Caki2 (cell line): ENCODE measurements at regions not wholly inside any gene's neighbourhood (a gene's known extent, or its start where the extent isn't known, plus 50 kb on each side); places are given as distances from the start of the nearest gene placed in this dataset.

ENCODE experiments used
- DNase-seq: peaks from one replicate; pipeline ENCODE4 v3.0.0-alpha.2; 2015; ENCODE audit warnings: low read depth
- in situ Hi-C: cut with HindIII; loops from 2 replicates; pipeline ENCODE4 v1.10.0; 2016; ENCODE audit warnings: low sequenced_read_pairs, low pct_unique_long_range_greater_than_20kb, mixed read lengths

DNA sequence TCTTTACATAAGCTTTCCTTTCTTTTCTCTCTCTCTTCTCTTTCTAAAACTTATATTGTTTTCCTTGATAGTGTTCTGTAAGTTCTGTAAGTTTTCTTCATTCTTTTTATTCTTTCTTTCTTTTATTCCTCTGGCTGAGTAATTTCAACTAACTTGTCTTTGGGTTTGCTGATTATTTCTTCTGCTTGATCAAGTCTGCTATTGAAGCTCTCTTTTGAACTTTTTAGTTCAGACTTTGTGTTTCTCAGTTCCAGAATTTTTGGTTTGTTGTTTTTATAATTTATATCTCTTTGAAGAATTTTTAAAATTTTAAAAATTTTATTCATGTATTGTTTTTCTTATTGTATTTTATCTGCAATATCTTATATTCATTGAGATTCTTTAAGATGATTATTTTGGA is 795.8 kb upstream of the SALL3 start:
- no peak for DNase-seq
- in situ Hi-C loops = no loop called here

DNA sequence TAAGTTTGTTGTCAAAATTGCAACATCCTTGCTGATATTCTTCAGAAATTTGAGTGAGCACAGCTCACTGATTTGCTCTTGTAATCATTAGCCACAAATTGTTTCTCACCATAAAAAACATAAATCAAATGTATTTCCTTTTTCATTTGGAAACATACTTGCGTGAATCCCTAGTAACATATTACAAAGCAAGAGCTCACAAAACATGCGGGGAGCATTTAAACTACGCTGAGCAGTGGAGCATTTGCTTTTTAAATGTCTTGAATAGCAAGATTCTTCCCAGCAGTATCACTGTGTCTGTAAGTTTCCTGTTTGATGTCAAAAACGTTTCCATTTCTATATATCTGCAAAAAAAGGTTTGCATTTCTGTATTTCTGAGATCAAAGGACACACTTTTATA is 788.3 kb upstream of the SALL3 start:
- in situ Hi-C loops = no loop called here
- DNase-seq = no peak

DNA sequence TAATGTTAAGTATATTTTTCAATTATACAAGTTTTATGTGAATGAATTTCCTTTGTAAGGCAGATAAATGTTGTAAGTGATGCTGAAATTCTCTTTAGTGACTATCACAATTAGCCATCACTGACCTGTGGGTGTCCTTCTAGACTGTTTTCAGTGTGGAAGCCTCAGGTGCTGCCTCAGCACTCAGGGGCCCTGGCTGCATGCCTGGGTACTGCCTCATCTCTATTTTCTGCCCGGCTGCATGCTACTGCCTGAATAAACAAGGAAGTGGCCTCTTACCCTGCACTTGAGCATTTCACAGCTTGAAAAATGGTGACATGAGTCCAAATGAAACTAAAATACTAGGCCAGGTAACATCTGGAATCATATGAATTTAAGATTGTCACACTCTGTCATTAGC is 787.6 kb upstream of the SALL3 start:
- in situ Hi-C loops = no loop called here
- peak; percentile 19 for DNase-seq

DNA sequence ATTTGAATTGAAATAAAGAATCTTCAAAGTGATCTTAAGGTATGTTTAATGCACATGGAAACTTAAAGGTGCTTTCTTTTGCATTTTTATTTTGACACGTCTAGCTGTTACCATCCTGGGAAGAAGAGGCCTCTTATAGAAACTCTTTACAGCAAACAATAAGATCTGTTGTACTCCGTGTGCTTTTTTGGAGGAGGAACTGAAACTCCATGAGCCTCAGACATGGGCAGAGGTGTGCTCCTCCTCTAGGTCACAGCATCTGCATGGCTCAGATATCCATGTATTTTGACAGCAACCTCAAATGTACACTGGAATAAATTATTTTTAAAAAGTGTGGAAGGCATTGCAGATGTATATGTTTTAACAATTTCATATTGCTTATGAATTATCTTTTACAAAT is 783.3 kb upstream of the SALL3 start:
- no peak for DNase-seq
- in situ Hi-C loops = no loop called here

DNA sequence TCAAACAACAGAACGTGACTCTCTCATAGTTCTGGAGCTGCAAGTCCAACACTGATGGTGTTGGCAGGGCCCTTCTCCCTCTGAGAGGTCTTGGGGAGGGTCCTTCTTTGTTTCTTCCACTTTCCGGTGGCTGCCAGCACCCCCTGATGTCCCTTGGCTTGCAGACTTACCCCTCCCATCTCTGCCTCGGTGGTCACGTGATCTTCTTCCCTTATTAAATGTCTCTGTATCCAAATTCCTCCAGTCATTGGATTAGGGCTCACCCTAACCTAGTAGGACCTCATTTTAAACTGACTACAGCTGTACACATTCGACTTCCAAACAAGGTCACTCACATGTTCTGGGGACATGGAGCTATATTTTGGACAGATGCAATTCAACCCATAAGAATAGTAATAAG is 780.6 kb upstream of the SALL3 start:
- in situ Hi-C loops = no loop called here
- no peak for DNase-seq

DNA sequence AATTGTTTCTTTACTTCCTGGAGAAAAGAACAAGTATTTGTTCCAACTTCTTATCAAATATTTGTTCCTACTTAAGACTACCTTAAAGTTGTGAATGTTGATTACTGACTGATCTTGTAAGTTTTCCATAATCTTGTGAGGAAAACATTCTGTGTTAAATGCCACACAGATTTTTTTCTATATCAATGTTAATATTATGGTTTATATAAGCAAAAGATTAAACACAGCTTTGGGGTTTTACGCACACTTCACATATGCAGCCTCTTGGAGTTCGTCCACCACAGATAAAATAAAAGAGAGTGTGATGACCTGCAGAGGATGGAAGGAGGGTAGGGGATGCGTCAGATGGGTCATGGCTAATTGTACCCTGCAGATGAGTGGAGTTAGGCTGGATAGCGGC is 780.0 kb upstream of the SALL3 start:
- in situ Hi-C loops = no loop called here
- no peak for DNase-seq

DNA sequence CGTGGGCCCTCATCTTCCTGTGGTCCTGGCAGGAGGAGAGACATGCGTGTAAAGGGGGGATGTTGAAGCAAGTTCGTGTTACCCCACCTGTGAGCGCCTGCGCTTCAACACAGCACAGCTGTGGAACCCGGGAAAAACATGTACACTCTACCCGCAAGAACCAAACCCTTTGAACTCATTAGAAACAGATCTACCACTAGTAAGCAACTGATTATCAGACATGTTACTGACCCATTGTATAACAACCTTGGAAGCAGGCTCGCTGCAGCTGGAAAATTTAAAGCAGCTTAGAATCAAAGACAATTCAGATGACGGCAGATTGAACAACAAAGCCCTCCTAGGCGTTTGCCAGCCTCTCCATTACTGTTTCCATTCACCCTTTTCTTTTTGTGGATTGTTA is 771.7 kb upstream of the SALL3 start:
- in situ Hi-C loops = no loop called here
- DNase-seq = no peak

DNA sequence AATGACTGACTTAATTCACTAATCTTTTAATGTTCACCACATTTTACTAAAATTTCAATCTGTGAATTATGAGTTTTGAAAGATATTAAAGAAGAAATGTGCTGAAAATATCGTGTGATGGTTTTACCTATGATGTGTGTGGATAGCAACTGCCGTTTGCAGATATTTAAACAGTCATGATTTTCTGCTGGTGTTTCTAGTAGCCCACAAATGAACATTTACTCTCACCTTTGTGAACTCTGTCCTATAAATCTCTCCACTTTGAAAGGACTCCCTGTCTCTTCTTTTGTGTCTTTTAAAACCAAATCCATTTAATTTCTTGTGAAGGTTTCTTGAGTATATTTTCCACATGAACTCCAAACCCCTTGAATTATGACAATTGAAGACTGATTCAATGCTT is 771.2 kb upstream of the SALL3 start:
- in situ Hi-C loops = no loop called here
- DNase-seq = no peak

DNA sequence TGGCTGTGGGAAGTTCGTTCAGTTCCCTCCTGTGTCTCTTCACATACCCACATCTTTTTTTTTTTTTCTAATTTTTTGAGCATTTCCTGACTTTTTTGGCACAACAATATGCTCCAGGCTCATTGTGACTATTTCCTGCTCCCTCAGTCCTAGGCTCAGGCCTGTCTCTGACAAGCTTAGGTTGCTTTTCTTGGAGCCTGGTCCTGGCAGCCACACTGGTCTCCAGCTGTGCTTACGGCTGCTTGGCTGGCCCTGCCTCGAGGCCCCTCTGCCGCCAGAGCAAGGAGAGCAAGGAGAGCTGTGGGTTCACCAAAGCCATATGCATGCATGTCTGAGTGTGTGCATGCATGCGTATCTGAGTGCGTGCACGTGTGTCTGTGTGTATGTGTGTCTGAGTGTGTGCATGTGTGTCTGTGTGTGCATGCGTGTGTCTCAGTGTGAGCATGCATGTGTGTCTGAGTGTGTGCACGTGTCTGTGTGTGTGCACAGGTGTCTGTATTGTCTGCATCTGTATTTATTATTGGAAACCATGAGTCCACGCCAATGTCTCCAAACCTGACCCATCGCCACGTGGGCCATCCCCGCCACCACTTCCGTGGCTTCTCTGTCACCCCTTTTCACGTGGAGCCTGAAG is 766.1 kb upstream of the SALL3 start:
- no peak for DNase-seq
- in situ Hi-C loops = no loop called here

DNA sequence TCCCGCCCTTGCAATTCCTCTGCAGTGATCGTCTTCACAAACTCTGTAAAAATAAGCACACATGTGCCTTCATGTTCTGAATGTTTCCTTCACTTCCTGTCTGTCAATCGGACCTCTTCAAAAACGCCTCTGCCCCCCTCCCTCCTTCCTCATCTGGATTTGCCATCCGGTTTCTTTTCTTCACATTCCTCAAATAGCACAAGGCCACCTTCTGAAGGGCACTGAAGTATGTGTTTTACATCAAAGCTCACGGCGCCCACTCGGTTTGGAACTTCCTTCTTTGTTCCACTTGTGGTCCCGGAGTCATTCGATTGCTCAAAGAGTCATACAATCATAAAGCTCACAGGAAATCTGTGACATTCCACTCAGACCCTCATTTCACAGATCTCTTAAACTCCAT is 758.1 kb upstream of the SALL3 start:
- no peak for DNase-seq
- in situ Hi-C loops = no loop called here

DNA sequence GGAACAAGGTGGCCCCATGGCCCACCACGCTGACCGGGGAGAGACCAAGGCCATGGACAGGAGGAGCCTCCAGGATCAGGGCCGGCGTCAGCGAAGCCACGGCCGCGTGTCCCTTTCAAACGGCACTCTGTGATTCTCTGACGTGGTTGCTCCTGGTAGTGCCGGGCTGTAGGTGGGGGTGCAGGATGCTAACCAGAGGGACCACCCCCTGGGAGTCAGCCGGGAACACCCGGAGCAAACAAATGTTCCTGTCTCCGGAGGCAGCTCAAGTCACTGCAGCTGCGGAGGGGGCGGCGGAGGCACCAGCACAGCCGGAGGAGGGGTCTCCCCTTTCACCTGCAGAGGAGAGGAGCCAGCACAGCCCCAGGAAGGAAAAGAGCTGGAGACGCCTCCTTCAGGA is 750.6 kb upstream of the SALL3 start:
- no peak for DNase-seq
- in situ Hi-C loops = no loop called here

DNA sequence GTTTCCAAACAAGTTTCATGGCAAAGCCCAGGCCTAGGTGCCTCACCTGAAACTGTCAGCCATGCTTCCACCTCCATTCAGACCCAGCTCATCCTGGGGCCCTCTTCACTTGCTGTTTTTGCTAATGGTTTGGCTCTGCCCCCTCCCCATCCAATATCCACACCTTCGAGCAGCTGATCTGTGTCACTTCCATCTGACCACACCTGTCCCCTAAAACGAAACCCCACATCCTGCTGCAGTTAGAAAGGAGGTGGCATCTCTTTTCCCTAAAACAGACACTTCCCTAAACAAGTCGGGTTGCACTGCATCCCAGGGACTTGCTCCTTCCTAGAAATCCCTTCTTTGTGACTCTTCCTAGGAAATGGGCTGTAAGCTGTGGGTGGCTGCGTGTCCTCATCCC is 748.7 kb upstream of the SALL3 start:
- DNase-seq = no peak
- in situ Hi-C loops = no loop called here

DNA sequence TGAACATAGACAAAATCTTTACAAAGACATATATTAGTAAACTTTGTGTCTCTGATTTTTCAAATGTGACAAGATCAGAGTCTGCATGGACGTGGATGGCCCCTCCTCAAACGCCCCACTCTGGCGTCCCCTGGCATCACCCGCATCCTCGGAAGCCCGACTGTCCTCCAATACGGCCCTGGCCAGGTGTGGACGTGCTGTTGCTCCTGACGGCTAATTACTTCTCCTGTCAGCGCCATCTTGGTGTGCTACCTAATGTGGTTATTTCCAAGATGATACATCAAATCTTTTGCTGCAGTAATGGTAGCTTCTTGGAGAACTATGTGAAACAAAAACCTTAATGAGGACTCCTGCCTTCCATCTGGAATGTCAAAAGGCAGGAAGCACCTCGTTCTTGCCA is 747.4 kb upstream of the SALL3 start:
- in situ Hi-C loops = no loop called here
- no peak for DNase-seq

DNA sequence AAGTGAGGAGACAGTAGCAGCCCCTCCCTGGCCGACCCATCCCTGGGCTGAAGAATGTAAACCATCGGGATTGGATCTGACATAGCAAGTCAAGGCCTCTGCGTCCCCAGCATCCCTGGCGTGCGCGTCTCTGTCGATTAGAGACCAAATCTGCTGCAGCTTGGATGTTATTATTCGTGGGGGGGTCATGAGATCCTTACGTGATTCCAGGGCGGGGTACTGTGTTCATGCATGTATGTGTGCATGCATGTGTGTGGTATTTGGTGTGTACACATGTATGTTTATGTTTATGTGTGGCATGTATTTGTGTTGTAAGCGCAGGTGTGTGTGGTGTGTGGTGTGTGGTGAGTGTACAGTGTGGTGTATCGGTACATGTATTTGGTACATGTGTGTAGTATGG is 741.8 kb upstream of the SALL3 start:
- in situ Hi-C loops = no loop called here
- no peak for DNase-seq

DNA sequence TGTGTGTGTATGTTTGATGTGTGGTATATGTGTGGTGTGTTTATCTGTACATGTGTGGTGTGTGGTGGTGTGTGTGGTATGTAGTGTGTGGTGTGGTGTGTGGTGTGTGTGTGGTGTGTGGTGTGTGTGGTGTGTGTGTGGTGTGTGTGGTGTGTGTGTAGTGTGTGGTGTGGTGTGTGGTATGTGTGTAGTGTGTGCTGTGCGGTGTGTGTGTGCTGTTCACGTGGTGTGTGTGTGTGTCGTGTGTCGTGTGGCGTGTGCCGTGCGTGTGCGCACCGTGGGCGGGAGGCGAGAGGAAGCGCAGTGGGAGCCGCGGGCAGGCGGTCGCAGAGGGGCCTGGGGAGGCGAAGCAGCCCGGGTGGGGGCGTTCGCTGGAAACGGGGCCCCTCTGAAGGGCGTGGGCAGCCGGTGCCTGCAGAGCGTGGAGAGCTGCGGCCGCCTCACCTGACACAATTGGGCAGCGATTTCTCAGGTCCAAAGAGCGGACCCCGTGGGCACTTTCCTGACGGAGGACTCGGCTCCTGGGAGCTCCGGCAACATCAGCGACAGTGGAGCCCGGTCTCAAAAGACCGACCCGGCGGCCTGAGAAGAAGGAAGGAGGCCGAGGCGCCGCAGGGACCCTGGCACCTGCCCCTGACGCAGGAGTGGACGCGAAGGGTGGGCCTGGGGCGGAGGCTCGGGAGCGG is 741.1 kb upstream of the SALL3 start:
- no peak for DNase-seq
- in situ Hi-C loops = no loop called here

DNA sequence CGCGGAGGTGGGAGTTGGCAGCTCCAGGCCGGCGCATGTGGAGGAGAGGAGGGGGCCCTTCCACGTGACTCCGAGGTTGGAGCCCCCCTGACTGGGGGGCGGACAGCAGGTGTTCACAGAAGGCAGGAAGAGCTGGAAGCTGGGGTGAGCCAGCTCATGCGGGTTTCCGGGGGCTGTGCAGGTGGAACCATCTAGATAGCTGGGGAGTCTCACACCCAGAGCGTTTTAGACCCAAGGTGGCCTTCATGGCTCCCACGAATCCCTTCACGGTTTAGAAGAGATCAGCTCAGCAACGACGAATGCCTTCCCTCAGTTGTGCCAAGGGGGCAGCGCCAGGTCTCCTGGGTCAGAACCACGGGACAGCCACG is 740.5 kb upstream of the SALL3 start:
- in situ Hi-C loops = no loop called here
- DNase-seq = no peak

DNA sequence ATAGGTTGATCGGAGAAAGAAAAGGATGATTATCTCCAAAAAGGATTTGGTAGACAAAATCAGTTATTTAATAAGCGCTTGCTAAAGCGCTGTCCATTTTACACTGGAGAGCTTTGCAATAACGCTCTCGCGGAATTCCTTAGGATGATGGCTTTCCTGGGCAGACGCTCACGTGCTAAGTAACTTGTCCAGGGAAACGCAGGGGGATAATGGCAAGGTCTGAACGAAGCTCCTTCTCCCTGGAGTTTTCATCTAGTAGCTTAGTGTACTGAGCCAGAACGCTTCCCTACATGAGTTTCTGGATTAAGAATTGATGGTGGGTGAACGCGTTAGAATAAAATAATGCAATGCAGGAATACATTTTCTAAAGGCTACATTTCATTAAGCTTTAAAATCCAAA is 739.5 kb upstream of the SALL3 start:
- DNase-seq = no peak
- in situ Hi-C loops = no loop called here

DNA sequence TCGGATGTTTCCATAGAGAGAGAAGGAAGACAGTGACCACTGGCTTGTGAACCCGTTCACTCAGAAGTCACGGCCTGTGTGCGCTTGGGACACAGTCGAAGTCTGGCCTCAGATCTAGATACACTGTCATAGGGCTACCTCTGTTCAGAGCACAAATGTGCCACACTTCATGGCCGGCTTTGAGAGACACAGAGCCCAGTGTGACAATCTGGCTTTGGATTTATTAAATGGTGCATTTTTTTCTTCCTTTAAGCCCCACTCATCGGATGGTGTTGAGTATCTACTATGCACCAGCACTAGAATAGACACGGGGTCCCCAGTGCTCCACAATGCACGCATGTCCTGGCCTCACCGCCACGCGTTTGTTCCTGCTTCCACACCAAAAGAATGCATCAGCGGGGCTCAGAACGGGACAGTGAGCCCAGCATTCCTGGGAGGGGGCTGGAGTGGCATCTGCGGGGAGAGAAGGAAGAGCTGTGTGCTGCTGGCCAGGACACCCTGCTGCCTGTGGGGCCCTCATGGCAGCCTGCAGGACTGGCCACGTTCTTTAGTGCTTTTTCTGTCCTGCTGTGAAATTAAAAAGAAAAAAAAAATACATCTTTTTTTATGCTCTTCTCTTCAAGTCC is 738.9 kb upstream of the SALL3 start:
- in situ Hi-C loops = no loop called here
- DNase-seq = no peak

DNA sequence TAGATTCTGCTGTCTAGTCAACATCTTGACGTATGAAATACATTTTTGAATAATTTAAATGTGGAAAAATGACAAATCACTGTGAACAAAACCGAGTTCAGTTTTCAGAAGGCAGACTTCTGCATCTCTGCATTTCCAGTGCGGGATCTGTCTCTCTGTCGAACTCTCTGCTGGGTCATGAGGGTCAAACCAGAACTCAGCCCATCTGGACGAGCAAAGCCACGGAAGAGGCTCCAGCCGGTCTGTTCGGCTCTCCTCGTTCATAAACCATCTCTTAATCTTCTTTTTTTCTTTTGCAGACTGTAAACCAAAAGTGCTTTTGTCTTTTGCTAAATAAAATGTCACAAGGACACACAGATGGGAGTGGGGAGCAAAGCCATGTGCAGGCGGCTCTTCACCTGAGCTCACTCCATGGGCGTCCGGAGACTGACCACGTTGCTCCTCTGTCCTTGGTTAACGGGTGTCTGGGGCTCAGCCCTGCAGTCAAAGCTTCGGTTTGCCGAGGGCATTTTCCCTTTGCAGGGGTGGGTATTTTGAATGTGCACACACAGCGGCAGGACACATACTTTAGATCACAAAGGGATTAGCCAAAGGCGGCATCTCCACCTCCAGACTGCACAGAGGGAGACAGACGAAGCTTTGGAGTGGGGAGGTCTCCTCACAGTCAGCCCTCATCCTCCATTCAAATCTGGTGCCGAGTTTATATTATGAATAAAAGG is 737.9 kb upstream of the SALL3 start:
- no peak for DNase-seq
- in situ Hi-C loops = no loop called here

DNA sequence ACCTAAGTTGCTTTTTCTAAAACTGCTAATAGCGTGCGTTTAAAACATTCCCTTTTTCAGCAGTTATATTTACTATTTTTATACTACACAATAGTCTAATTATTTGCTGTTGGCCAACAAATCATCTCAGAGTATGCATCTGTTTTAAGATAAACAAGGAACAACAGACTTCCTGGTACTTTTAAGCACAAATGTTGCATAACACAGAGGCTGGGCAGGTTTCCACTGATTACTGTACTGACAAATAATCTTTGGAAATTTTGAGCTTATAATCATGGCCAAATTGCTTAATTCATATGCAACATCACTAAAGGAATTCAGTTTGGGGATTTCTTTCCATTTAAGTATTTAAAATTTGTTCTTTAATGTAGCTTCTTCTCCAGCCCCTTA is 737.4 kb upstream of the SALL3 start:
- DNase-seq = no peak
- in situ Hi-C loops = no loop called here
